ENCODE measurements at regions not wholly inside any gene's neighbourhood (a gene's known extent, or its start where the extent isn't known, plus 50 kb on each side); places are given as distances from the start of the nearest gene placed in this dataset.

DNA sequence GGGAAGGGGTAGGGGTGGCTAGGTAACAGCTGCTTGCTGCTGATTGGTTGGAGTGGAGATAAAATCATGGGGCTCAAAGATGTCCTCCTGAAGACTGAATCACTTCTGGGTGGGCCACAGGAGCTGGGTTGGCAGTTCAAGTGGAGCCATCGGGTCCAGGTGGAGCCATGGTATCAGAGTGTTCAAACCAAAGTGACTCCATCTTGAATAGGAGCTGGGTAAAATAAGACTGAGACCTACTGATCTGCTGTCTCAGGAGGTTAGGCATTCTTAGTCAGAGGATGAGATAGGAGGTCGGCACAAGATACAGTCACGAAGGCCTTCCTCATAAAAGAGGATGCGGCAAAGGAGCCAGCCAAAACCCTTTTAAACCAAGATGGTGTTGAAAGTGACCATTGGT is 96.5 kb downstream of the RTP4 start:
- intact Hi-C loops (cut with micrococcal nuclease) (no loop called here), in situ Hi-C loops (cut with MboI) (no loop called here)
- Histone ChIP-seq H3K4me1 (replicated peaks in 1 of 2; ENCODE audit: control insufficient read depth in 2 of 2, insufficient read depth in 2 of 2, low read length in 2 of 2) (no peaks in the 10 kb centered on the region), H2AFZ (ENCODE audit: low read depth, low read length) (no peak overlapping the region), H3K36me3 (ENCODE audit: control insufficient read depth, insufficient read depth, low read length) (no peaks in the 10 kb centered on the region), H3K79me2 (ENCODE audit: control insufficient read depth, insufficient read depth, low read length) (no peaks in the 10 kb centered on the region), H3K9ac (ENCODE audit: insufficient read depth in 1 of 2, low read depth in 2 of 2, low read length in 2 of 2) (no peak overlapping the region), H3K4me3 (no peak overlapping the region), H4K20me1 (replicated peaks; ENCODE audit: control insufficient read depth, insufficient read depth, low read length) (no peaks in the 10 kb centered on the region), H3K9me3 (replicated peaks; ENCODE audit: control insufficient read depth, insufficient read depth, low read depth, low read length) (no peaks in the 10 kb centered on the region), H3K27ac (ENCODE audit: extremely low read depth, low read depth, low read length) (no peak overlapping the region), H3K9me1 (ENCODE audit: control insufficient read depth, insufficient read depth, low read length) (no peaks in the 10 kb centered on the region), H3K4me2 (ENCODE audit: insufficient read depth, low read length) (no peak overlapping the region), H3K27me3 (ENCODE audit: control insufficient read depth in 2 of 2, insufficient read depth in 2 of 2, low read length in 2 of 2) (0 out of 5 replicates have a peak, but pooled peaks cover 0 to 4% of the 10 kb centered on the region in 2 experiments)
- CTCF ChIA-PET (ENCODE audit: low intra/inter-chr PET ratio) = no interaction called here
- POLR2A ChIA-PET = interaction anchor here (0.7 kb wide), 1 partner anchor 227 kb away, joined by 4 read pairs; no protein-coding TSS in a partner anchor
- no peak for DNase-seq (ENCODE audit: extremely low read depth in 1 of 4, low spot score in 3 of 4)
- no peak for ATAC-seq
- FAIRE-seq = no peak
- BruUV-seq (replicated peaks) = no TSS peak
- WGBS (ENCODE audit: insufficient coverage, low coverage, missing lambda C conversion rate) = 8% methylated on average over 4 of the region's 4 CpGs
- TF ChIP-seq SOX6 (IDR thresholded peaks at IDR 0.05) (no peak), ZNF134 (CRISPR knock-in tag; conservative IDR thresholded peaks at IDR 0.05) (no peak), TRIM24 (IDR thresholded peaks at IDR 0.05) (no peak), ZFPM2 (CRISPR knock-in tag; IDR thresholded peaks at IDR 0.05) (no peak), CHD4 (IDR thresholded peaks at IDR 0.05; ENCODE audit: insufficient read depth, insufficient replicate concordance, low read depth, low read length, poor library complexity, severe bottlenecking) (no peak), NONO (IDR thresholded peaks at IDR 0.05; ENCODE audit: low read depth in 2 of 2, low read length in 1 of 2) (no peak), NUFIP1 (IDR thresholded peaks at IDR 0.05; ENCODE audit: partially characterized antibody) (no peak), ZNF76 (CRISPR knock-in tag; IDR thresholded peaks at IDR 0.05; ENCODE audit: borderline replicate concordance) (peak; percentile 77; the same call in 1 of the 2 replicates), NCOA2 (IDR thresholded peaks at IDR 0.05; ENCODE audit: partially characterized antibody in 2 of 2) (no peak), ZNF551 (CRISPR knock-in tag; IDR thresholded peaks at IDR 0.05) (no peak), HDAC8 (tag; IDR thresholded peaks at IDR 0.05) (0 out of 2 replicates have a peak, but pooled peaks have one; percentile 27), PHF20 (IDR thresholded peaks at IDR 0.05; ENCODE audit: partially characterized antibody) (no peak), ZNF165 (CRISPR knock-in tag; IDR thresholded peaks at IDR 0.05; ENCODE audit: borderline replicate concordance) (0 out of 2 replicates have a peak, but pooled peaks have one; percentile 58)
- TF ChIP-seq, protein P1, sequence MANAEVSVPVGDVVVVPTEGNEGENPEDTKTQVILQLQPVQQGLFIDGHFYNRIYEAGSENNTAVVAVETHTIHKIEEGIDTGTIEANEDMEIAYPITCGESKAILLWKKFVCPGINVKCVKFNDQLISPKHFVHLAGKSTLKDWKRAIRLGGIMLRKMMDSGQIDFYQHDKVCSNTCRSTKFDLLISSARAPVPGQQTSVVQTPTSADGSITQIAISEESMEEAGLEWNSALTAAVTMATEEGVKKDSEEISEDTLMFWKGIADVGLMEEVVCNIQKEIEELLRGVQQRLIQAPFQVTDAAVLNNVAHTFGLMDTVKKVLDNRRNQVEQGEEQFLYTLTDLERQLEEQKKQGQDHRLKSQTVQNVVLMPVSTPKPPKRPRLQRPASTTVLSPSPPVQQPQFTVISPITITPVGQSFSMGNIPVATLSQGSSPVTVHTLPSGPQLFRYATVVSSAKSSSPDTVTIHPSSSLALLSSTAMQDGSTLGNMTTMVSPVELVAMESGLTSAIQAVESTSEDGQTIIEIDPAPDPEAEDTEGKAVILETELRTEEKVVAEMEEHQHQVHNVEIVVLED (CRISPR knock-in tag; IDR thresholded peaks at IDR 0.05) = no peak
- TF ChIP-seq, protein P2, sequence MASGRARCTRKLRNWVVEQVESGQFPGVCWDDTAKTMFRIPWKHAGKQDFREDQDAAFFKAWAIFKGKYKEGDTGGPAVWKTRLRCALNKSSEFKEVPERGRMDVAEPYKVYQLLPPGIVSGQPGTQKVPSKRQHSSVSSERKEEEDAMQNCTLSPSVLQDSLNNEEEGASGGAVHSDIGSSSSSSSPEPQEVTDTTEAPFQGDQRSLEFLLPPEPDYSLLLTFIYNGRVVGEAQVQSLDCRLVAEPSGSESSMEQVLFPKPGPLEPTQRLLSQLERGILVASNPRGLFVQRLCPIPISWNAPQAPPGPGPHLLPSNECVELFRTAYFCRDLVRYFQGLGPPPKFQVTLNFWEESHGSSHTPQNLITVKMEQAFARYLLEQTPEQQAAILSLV (tag; IDR thresholded peaks at IDR 0.05) = no peak
- TF ChIP-seq, protein P3, sequence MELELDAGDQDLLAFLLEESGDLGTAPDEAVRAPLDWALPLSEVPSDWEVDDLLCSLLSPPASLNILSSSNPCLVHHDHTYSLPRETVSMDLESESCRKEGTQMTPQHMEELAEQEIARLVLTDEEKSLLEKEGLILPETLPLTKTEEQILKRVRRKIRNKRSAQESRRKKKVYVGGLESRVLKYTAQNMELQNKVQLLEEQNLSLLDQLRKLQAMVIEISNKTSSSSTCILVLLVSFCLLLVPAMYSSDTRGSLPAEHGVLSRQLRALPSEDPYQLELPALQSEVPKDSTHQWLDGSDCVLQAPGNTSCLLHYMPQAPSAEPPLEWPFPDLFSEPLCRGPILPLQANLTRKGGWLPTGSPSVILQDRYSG (tag; conservative IDR thresholded peaks at IDR 0.05; ENCODE audit: low read depth) = no peak
- TF ChIP-seq, protein P4, sequence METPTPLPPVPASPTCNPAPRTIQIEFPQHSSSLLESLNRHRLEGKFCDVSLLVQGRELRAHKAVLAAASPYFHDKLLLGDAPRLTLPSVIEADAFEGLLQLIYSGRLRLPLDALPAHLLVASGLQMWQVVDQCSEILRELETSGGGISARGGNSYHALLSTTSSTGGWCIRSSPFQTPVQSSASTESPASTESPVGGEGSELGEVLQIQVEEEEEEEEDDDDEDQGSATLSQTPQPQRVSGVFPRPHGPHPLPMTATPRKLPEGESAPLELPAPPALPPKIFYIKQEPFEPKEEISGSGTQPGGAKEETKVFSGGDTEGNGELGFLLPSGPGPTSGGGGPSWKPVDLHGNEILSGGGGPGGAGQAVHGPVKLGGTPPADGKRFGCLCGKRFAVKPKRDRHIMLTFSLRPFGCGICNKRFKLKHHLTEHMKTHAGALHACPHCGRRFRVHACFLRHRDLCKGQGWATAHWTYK (CRISPR knock-in tag; IDR thresholded peaks at IDR 0.05) = peak; percentile 70
- TF ChIP-seq, protein P5, sequence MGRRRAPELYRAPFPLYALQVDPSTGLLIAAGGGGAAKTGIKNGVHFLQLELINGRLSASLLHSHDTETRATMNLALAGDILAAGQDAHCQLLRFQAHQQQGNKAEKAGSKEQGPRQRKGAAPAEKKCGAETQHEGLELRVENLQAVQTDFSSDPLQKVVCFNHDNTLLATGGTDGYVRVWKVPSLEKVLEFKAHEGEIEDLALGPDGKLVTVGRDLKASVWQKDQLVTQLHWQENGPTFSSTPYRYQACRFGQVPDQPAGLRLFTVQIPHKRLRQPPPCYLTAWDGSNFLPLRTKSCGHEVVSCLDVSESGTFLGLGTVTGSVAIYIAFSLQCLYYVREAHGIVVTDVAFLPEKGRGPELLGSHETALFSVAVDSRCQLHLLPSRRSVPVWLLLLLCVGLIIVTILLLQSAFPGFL (CRISPR knock-in tag; IDR thresholded peaks at IDR 0.05) = no peak

All from K562 (cell line).